Glutamatergic neuron (in vitro differentiated cells): ENCODE measurements at regions not wholly inside any gene's neighbourhood (a gene's known extent, or its start where the extent isn't known, plus 50 kb on each side); places are given as distances from the start of the nearest gene placed in this dataset.

ENCODE experiments used
- DNase-seq: peaks from one replicate; pipeline ENCODE4 v3.0.0; 2022
- H3K27ac Mint-ChIP-seq: one replicate; pipeline ENCODE4 v1.8.0; 2020; ENCODE audit warnings: mild to moderate bottlenecking, mixed read lengths, inconsistent platforms; ENCODE audit not compliant: unreplicated experiment
- H3K27me3 Mint-ChIP-seq: one replicate; pipeline ENCODE4 v1.8.0; 2020; ENCODE audit warnings: mild to moderate bottlenecking, moderate library complexity, mixed read lengths, inconsistent platforms; ENCODE audit not compliant: unreplicated experiment
- H3K36me3 Mint-ChIP-seq: one replicate; pipeline ENCODE4 v1.8.0; 2020; ENCODE audit warnings: mild to moderate bottlenecking, mixed read lengths, inconsistent platforms; ENCODE audit not compliant: unreplicated experiment
- H3K4me1 Mint-ChIP-seq: one replicate; pipeline ENCODE4 v1.8.0; 2020; ENCODE audit warnings: mild to moderate bottlenecking, low read depth, mixed read lengths, inconsistent platforms; ENCODE audit not compliant: unreplicated experiment
- H3K4me3 Mint-ChIP-seq: one replicate; pipeline ENCODE4 v1.8.0; 2020; ENCODE audit warnings: mild to moderate bottlenecking, mixed read lengths, inconsistent platforms; ENCODE audit not compliant: unreplicated experiment
- H3K9me3 Mint-ChIP-seq: one replicate; pipeline ENCODE4 v1.8.0; 2020; ENCODE audit warnings: mild to moderate bottlenecking, moderate library complexity, mixed read lengths, inconsistent platforms; ENCODE audit not compliant: unreplicated experiment
- TF ChIP-seq, protein P1 (sequence below): fragments of 200-600 bp; sonication (generic); IDR thresholded peaks from one replicate; pipeline ENCODE4 v1.5.0; 2021; ENCODE audit not compliant: partially characterized antibody, unreplicated experiment

DNA sequence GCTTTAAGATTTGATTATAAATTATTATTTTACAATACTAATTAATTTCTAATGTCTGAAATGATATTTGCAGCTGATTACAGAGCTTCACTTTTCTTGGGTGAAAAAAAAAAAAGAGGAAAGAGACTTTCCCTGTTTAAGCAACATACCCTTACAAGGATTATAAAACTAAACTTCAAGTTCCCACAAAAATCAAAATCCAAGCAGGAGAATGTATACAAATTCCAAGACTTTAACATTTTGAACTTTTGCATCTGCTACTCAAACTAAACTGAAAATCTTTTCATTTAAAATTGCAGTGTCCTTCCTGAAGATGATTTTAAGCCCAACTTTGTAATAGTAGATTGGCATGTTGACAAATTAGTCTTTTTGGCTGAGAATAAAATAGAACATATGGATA lies 742.4 kb upstream of the INTU start:
- Mint-ChIP-seq H3K36me3 (no peaks in the 10 kb centered on the region), H3K27ac (no peak overlapping the region), H3K4me3 (no peak overlapping the region), H3K4me1 (no peaks in the 10 kb centered on the region), H3K27me3 (no peaks in the 10 kb centered on the region), H3K9me3 (no peaks in the 10 kb centered on the region)
- DNase-seq, result no peak
- TF ChIP-seq, protein P1, sequence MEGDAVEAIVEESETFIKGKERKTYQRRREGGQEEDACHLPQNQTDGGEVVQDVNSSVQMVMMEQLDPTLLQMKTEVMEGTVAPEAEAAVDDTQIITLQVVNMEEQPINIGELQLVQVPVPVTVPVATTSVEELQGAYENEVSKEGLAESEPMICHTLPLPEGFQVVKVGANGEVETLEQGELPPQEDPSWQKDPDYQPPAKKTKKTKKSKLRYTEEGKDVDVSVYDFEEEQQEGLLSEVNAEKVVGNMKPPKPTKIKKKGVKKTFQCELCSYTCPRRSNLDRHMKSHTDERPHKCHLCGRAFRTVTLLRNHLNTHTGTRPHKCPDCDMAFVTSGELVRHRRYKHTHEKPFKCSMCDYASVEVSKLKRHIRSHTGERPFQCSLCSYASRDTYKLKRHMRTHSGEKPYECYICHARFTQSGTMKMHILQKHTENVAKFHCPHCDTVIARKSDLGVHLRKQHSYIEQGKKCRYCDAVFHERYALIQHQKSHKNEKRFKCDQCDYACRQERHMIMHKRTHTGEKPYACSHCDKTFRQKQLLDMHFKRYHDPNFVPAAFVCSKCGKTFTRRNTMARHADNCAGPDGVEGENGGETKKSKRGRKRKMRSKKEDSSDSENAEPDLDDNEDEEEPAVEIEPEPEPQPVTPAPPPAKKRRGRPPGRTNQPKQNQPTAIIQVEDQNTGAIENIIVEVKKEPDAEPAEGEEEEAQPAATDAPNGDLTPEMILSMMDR, result no peak

DNA sequence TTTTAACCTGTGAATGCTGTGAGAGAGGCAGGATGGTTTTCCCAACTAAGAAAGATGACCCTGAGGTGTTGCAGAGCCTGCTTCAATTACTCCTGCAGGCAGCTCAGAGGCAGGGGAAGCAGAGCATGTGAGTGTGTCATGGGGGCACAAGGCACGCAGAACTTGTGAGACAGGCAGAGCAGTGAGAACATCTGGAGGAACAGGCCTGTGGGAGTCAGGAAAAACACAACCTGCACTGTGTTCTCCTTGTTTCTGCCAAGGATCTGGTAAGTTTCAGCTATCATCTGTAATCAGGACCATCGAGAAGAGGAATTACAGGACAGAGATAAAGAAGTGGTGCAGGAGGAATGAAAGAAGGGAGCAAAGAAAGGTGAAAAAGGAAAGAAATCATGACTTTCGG lies 741.8 kb upstream of the INTU start:
- Mint-ChIP-seq H3K27ac (no peak overlapping the region), H3K36me3 (peaks cover under 1% of the 10 kb centered on the region), H3K4me1 (no peaks in the 10 kb centered on the region), H3K27me3 (no peaks in the 10 kb centered on the region), H3K9me3 (no peaks in the 10 kb centered on the region), H3K4me3 (no peak overlapping the region)
- DNase-seq, result no peak
- TF ChIP-seq, protein P1, result no peak

DNA sequence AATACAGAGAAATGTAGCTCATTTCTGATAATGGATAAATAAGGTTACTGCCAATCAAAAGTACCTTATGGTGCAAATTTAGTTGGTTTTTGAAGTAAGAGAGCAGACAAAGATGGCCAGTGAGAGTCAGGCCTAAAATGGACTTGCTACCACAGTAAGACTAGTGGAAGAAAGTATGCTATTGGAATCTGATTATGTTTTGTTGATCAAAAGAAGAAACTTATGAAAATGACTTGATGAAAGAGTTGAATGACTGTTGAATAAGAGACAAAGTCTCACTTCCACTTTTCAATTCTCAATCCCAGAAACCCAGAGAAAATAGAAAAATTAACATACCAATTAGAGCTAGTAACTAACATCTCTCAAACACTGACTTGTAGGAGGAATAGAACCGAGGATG lies 737.8 kb upstream of the INTU start:
- Mint-ChIP-seq H3K9me3 (peaks cover 2% of the 10 kb centered on the region), H3K4me3 (no peak overlapping the region), H3K27ac (no peak overlapping the region), H3K27me3 (no peaks in the 10 kb centered on the region), H3K36me3 (peaks cover 7% of the 10 kb centered on the region), H3K4me1 (no peaks in the 10 kb centered on the region)
- no peak for DNase-seq
- TF ChIP-seq, protein P1, result no peak

DNA sequence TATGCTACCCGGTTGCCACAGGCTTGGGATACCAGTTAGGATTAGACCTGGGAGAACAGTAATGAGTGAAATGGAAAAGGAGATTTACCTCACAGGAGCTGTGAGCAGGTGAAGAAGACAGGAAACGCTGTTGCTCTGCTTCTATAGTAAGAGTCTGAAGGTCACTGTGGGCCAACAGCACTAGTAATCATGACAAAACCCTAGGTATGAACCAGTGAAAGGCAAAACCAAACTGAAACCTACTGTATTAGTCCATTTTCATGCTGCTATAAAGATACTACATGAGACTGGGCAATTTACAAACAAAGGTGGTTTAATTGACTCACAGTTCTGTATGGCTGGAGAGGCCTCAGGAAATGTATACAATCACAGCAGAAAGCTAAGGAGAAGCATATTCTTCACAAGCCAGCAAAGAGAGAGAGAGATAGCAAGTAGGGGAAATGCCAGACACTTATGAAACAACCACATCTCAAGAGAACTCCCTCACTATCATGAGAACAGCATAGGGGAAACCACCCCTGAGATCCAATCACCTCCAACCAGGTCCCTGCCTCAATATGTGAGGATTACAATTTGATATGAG lies 736.7 kb upstream of the INTU start:
- no peaks in the 10 kb centered on the region for H3K27me3 Mint-ChIP-seq
- peaks cover 7% of the 10 kb centered on the region for H3K36me3 Mint-ChIP-seq
- H3K4me1 Mint-ChIP-seq, result no peaks in the 10 kb centered on the region
- TF ChIP-seq, protein P1, result no peak
- DNase-seq, result no peak
- no peak overlapping the region for H3K4me3 Mint-ChIP-seq
- H3K27ac Mint-ChIP-seq, result no peak overlapping the region
- H3K9me3 Mint-ChIP-seq, result peaks cover 2% of the 10 kb centered on the region

DNA sequence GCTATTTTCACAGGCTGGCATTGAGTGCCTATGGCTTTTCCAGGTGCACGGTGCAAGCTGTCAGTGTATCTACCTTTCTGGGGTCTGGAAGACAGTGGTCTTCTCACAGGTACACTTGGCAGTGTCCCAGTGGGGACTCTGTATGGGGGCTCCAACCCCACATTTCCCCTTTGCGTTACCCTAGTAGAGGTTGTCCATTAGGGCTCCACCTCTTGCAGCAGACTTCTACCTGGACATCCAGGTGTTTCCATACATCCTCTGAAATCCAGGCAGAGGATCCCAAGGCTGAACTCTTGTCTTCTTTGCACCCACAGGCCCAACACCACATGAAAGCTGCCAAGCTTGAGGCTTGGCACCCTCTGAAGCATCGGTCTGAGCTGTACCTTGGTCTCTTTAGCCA lies 735.7 kb upstream of the INTU start:
- TF ChIP-seq, protein P1, result no peak
- no peak overlapping the region for H3K27ac Mint-ChIP-seq
- H3K9me3 Mint-ChIP-seq, result peaks cover 2% of the 10 kb centered on the region
- DNase-seq, result no peak
- H3K4me3 Mint-ChIP-seq, result no peak overlapping the region
- H3K27me3 Mint-ChIP-seq, result no peaks in the 10 kb centered on the region
- H3K4me1 Mint-ChIP-seq, result no peaks in the 10 kb centered on the region
- peaks cover 7% of the 10 kb centered on the region for H3K36me3 Mint-ChIP-seq
